ENCODE measurements at regions not wholly inside any gene's neighbourhood (a gene's known extent, or its start where the extent isn't known, plus 50 kb on each side); places are given as distances from the start of the nearest gene placed in this dataset.

- TF ChIP-seq CTCF (IDR thresholded peaks at IDR 0.05; ENCODE audit: poor library complexity, severe bottlenecking) (no peak), EZH2 (IDR thresholded peaks at IDR 0.05; ENCODE audit: borderline replicate concordance, insufficient read depth, low read length, poor library complexity, severe bottlenecking) (no peak), EP300 (conservative IDR thresholded peaks at IDR 0.05; ENCODE audit: poor library complexity, severe bottlenecking) (no peak), MXI1 (conservative IDR thresholded peaks at IDR 0.05; ENCODE audit: poor library complexity, severe bottlenecking) (no peak)
These were observed 263.0 kb upstream of the SALL3 start for GRCh38 chr18:78716581-78716980.
